IMR-90 (cell line): ENCODE measurements at regions not wholly inside any gene's neighbourhood (a gene's known extent, or its start where the extent isn't known, plus 50 kb on each side); places are given as distances from the start of the nearest gene placed in this dataset.

Experiments
- ATAC-seq: fragments of 200-7000 bp; cut with Tn5 transposase; 2 replicates; pipeline ENCODE4 v1.9.1; 2020; ENCODE audit warnings: low read depth, mild to moderate bottlenecking, moderate library complexity
- BruUV-seq: library from RNA; stranded (reverse); fragments of 400-500 nt; replicated peaks from 2 replicates; lab custom pipeline; 2021; lab: Mats Ljungman, UMichigan
- CTCF ChIA-PET: fragments of 300-600 bp; formaldehyde crosslinking; extraction: SDS; loops from one replicate; lab custom pipeline; 2021; ENCODE audit warnings: antibody characterized with exemption; lab: Yijun Ruan, JAX
- POLR2A ChIA-PET: fragments of 300-600 bp; sonication (Branson Sonifier 250); formaldehyde crosslinking; loops from one replicate; lab custom pipeline; 2022; ENCODE audit warnings: antibody characterized with exemption; ENCODE audit not compliant: unreplicated experiment; lab: Charles Lee
- DNase-seq: peaks from one replicate; pipeline ENCODE4 v3.0.0; 2013
- H2AFZ ChIP-seq: replicated peaks from 2 replicates; pipeline ENCODE3; 2013; ENCODE audit warnings: low read length, mild to moderate bottlenecking; ENCODE audit not compliant: poor library complexity
- H2AK5ac ChIP-seq: 2 replicates; pipeline ENCODE4 v1.6.1; 2013; ENCODE audit warnings: low read depth, low read length, inconsistent platforms
- H2AK9ac ChIP-seq: replicated peaks from 2 replicates; pipeline ENCODE3; 2013; ENCODE audit warnings: mild to moderate bottlenecking, low read depth, low read length, moderate library complexity; ENCODE audit not compliant: poor library complexity
- H2BK120ac ChIP-seq: 2 replicates; pipeline ENCODE4 v1.6.1; 2013; ENCODE audit warnings: low read depth, low read length, inconsistent platforms
- H2BK15ac ChIP-seq: 3 replicates; pipeline ENCODE4 v1.6.1; 2013; ENCODE audit warnings: low read depth, low read length, inconsistent platforms
- H2BK20ac ChIP-seq: 2 replicates; pipeline ENCODE4 v1.6.1; 2013; ENCODE audit warnings: low read depth, mild to moderate bottlenecking, inconsistent platforms, low read length, moderate library complexity
- H2BK5ac ChIP-seq: 2 replicates; pipeline ENCODE4 v1.6.1; 2013; ENCODE audit warnings: mild to moderate bottlenecking, low read depth, low read length, inconsistent platforms; ENCODE audit not compliant: poor library complexity, severe bottlenecking
- H3K14ac ChIP-seq: replicated peaks from 2 replicates; pipeline ENCODE4 v1.6.1; 2013; ENCODE audit warnings: low read depth, low read length, inconsistent platforms
- H3K18ac ChIP-seq: 2 replicates; pipeline ENCODE4 v1.6.1; 2013; ENCODE audit warnings: low read depth, low read length, control low read depth
- H3K23ac ChIP-seq: 2 replicates; pipeline ENCODE4 v1.6.1; 2013; ENCODE audit warnings: low read depth, low read length, inconsistent platforms
- H3K27ac ChIP-seq: 2 replicates; pipeline ENCODE4 v1.5.1; 2013; ENCODE audit warnings: mild to moderate bottlenecking, control low read depth, low read length; ENCODE audit not compliant: insufficient read depth
- H3K27me3 ChIP-seq: 2 replicates; pipeline ENCODE4 v1.6.1; 2013; ENCODE audit warnings: low read length; ENCODE audit not compliant: control insufficient read depth, insufficient read depth
- H3K36me3 ChIP-seq: 2 replicates; pipeline ENCODE4 v1.6.1; 2013; ENCODE audit warnings: low read length, mixed read lengths; ENCODE audit not compliant: control insufficient read depth, insufficient read depth
- H3K4ac ChIP-seq: 2 replicates; pipeline ENCODE4 v1.6.1; 2013; ENCODE audit warnings: low read depth, low read length, inconsistent platforms
- H3K4me1 ChIP-seq: 2 replicates; pipeline ENCODE4 v1.6.1; 2013; ENCODE audit warnings: low read length, mixed read lengths; ENCODE audit not compliant: control insufficient read depth, insufficient read depth
- H3K4me2 ChIP-seq: 2 replicates; pipeline ENCODE4 v1.6.1; 2013; ENCODE audit warnings: low read depth, mild to moderate bottlenecking, control low read depth, low read length, moderate library complexity
- H3K4me3 ChIP-seq: 2 replicates; pipeline ENCODE4 v1.5.1; 2013; ENCODE audit warnings: low read depth, mild to moderate bottlenecking, control low read depth, low read length, moderate library complexity; ENCODE audit not compliant: insufficient read depth
- H3K56ac ChIP-seq: 2 replicates; pipeline ENCODE4 v1.6.1; 2013; ENCODE audit warnings: low read length, inconsistent platforms; ENCODE audit not compliant: insufficient read depth; ENCODE audit errors: extremely low read depth
- H3K79me1 ChIP-seq, 2 experiments: 2 replicates each; pipeline ENCODE4 v1.6.1; 2013; ENCODE audit warnings: low read length in 2 of 2, inconsistent platforms in 1 of 2, low read depth in 1 of 2
- H3K9ac ChIP-seq: 2 replicates; pipeline ENCODE4 v1.6.1; 2013; ENCODE audit warnings: low read depth, low read length, control low read depth
- H3K9me1 ChIP-seq: 2 replicates; pipeline ENCODE4 v1.6.1; 2013; ENCODE audit warnings: low read length, inconsistent platforms; ENCODE audit not compliant: insufficient read depth
- H3K9me3 ChIP-seq: 2 replicates; pipeline ENCODE4 v1.6.1; 2013; ENCODE audit warnings: low read length; ENCODE audit not compliant: control insufficient read depth, insufficient read depth
- H4K20me1 ChIP-seq: 2 replicates; pipeline ENCODE4 v1.6.1; 2013; ENCODE audit warnings: low read length, inconsistent platforms; ENCODE audit not compliant: insufficient read depth
- H4K5ac ChIP-seq: 2 replicates; pipeline ENCODE4 v1.6.1; 2013; ENCODE audit warnings: mild to moderate bottlenecking, low read depth, low read length, control low read depth
- H4K8ac ChIP-seq, 2 experiments: 2 replicates each; pipeline ENCODE4 v1.6.1; 2013; ENCODE audit warnings: low read depth in 2 of 2, low read length in 2 of 2, control low read depth in 1 of 2, inconsistent platforms in 1 of 2
- H4K91ac ChIP-seq: 2 replicates; pipeline ENCODE4 v1.6.1; 2013; ENCODE audit warnings: low read depth, low read length, inconsistent platforms; ENCODE audit not compliant: insufficient read depth
- CEBPB ChIP-seq: IDR thresholded peaks from 2 replicates; pipeline ENCODE4 v1.6.1; 2012; ENCODE audit warnings: low read depth, low read length, improper control_type of control experiment
- WGBS, 2 experiments: methylation state at CpG; one replicate each; pipeline versions ENCODE4 v1.1.5 to v1.1.7; 2013; ENCODE audit warnings: missing lambda C conversion rate in 2 of 2; ENCODE audit not compliant: insufficient read length in 1 of 2; ENCODE audit errors: extremely low coverage in 2 of 2; 5-methylcytosine and 5-hydroxymethylcytosine counted together
- dilution Hi-C: fragments of 300-500 bp; cut with HindIII; formaldehyde crosslinking; loops from one replicate; pipeline ENCODE4 v1.14.3; 2018; ENCODE audit warnings: low sequenced_read_pairs; ENCODE audit not compliant: unreplicated experiment
- in situ Hi-C: fragments of 300-500 bp; cut with MboI; formaldehyde crosslinking; loops from 3 replicates; pipeline ENCODE4 v1.14.3; 2019; ENCODE audit warnings: low sequenced_read_pairs, inconsistent platforms, mixed read lengths
- intact Hi-C: fragments of 100-400 bp; cut with micrococcal nuclease; formaldehyde crosslinking; loops from 2 replicates; pipeline ENCODE4 v1.10.0; 2022

DNA sequence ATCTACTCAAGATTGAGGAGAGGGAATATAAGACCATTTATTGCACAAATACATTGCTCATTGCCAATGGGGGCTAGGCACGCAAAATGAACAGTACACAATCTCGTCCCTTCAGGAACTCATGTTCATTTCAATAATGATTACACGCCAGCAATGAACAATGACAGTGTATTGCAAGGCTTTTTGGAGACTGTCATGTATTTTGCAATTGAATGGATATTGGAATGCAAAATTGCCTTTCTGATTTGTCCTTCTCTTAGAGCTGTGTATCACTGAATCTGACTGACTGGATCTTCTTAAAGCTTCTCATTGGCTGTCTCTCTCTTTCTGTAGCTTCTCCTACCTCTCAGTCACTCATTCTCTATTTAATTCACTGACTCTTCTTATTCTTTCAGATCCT, 400.2 kb upstream of the DCN start:
- no peak overlapping the region for H3K4me2 ChIP-seq
- no peak overlapping the region for H3K27ac ChIP-seq
- WGBS, 2 experiments = no CpG with 5 or more reads among the region's 3 CpGs
- H2AFZ ChIP-seq = no peak overlapping the region
- no peak overlapping the region for H3K23ac ChIP-seq
- H2BK120ac ChIP-seq = no peak overlapping the region
- H3K4me3 ChIP-seq = no peak overlapping the region
- no peak overlapping the region for H4K5ac ChIP-seq
- no peaks in the 10 kb centered on the region for H3K9me1 ChIP-seq
- POLR2A ChIA-PET = no interaction called here
- H2BK5ac ChIP-seq = no peak overlapping the region
- H2BK20ac ChIP-seq = no peak overlapping the region
- H3K9ac ChIP-seq = no peak overlapping the region
- H2AK5ac ChIP-seq = no peak overlapping the region
- H3K56ac ChIP-seq = no peak overlapping the region
- CTCF ChIA-PET = no interaction called here
- H4K8ac ChIP-seq = no peak overlapping the region
- ATAC-seq = no peak
- no peak overlapping the region for H2AK9ac ChIP-seq
- H3K14ac ChIP-seq = no peak overlapping the region
- no peaks in the 10 kb centered on the region for H3K36me3 ChIP-seq
- H3K4me1 ChIP-seq = no peaks in the 10 kb centered on the region
- H3K4ac ChIP-seq = no peak overlapping the region
- no peak overlapping the region for H4K91ac ChIP-seq
- in situ Hi-C loops (no loop called here), dilution Hi-C loops (no loop called here), intact Hi-C loops (loop anchor here (2.0 kb wide), 1 partner anchor 226 kb away; no protein-coding TSS in a partner anchor)
- H3K79me1 ChIP-seq = no peaks in the 10 kb centered on the region
- H3K18ac ChIP-seq = no peak overlapping the region
- no peaks in the 10 kb centered on the region for H3K27me3 ChIP-seq
- no peaks in the 10 kb centered on the region for H3K9me3 ChIP-seq
- DNase-seq = no peak
- TF ChIP-seq CEBPB = no peak
- no TSS peak for BruUV-seq
- no peaks in the 10 kb centered on the region for H4K20me1 ChIP-seq
- no peak overlapping the region for H2BK15ac ChIP-seq
